BLaER1 treated with 17β-estradiol and CSF1 and Interleukin-3, amounts not matched to agents 10 nM and 100 nM (cell line): ENCODE measurements at regions not wholly inside any gene's neighbourhood (a gene's known extent, or its start where the extent isn't known, plus 50 kb on each side); places are given as distances from the start of the nearest gene placed in this dataset.

Experiments
- H3K27ac ChIP-seq, 11 experiments: shearing (Covaris generic); formaldehyde crosslinking; 2 replicates each; pipeline ENCODE4 v1.8.1; 2022
- H3K27me3 ChIP-seq, 11 experiments: shearing (Covaris generic); formaldehyde crosslinking; 2 replicates each; pipeline ENCODE4 v1.8.1; 2022
- H3K36me3 ChIP-seq, 11 experiments: shearing (Covaris generic); formaldehyde crosslinking; 2 replicates each; pipeline ENCODE4 v1.8.1; 2022
- H3K4me1 ChIP-seq, 10 experiments: shearing (Covaris generic); formaldehyde crosslinking; 2 replicates each; pipeline ENCODE4 v1.8.1; 2022
- H3K4me2 ChIP-seq, 11 experiments: shearing (Covaris generic); formaldehyde crosslinking; 2 replicates each; pipeline ENCODE4 v1.8.1; 2022
- H3K4me3 ChIP-seq, 10 experiments: shearing (Covaris generic); formaldehyde crosslinking; 2 replicates each; pipeline ENCODE4 v1.8.1; 2022
- H3K9ac ChIP-seq, 11 experiments: shearing (Covaris generic); formaldehyde crosslinking; 2 replicates each; pipeline ENCODE4 v1.8.1; 2022
- H3K9me3 ChIP-seq, 11 experiments: shearing (Covaris generic); formaldehyde crosslinking; replicated peaks in 1 of 11; 2 replicates each; pipeline ENCODE4 v1.8.1; 2022
- H4K20me1 ChIP-seq, 11 experiments: shearing (Covaris generic); formaldehyde crosslinking; 2 replicates each; pipeline ENCODE4 v1.8.1; 2022
- Cebpa-rat ChIP-seq, 11 experiments: shearing (Covaris generic); IDR thresholded peaks; 2 replicates each; pipeline ENCODE4 v1.8.1; 2022

GRCh38 chr2:78070693-78071092 is 548.5 kb upstream of the LRRTM4 start:
- no peaks in the 10 kb centered on the region for H4K20me1 ChIP-seq
- H3K27me3 ChIP-seq = no peaks in the 10 kb centered on the region
- H3K4me3 ChIP-seq = no peak overlapping the region
- H3K4me2 ChIP-seq = no peak overlapping the region
- H3K36me3 ChIP-seq = no peaks in the 10 kb centered on the region
- no peak overlapping the region for H3K27ac ChIP-seq
- TF ChIP-seq Cebpa-rat (IDR thresholded peaks at IDR 0.05) = no peak
- H3K9me3 ChIP-seq = no peaks in the 10 kb centered on the region
- H3K4me1 ChIP-seq = no peaks in the 10 kb centered on the region
- H3K9ac ChIP-seq = no peak overlapping the region

GRCh38 chr2:78077633-78078032 is 555.5 kb upstream of the LRRTM4 start:
- no peaks in the 10 kb centered on the region for H3K27me3 ChIP-seq
- no peaks in the 10 kb centered on the region for H3K36me3 ChIP-seq
- no peak overlapping the region for H3K4me2 ChIP-seq
- no peak overlapping the region for H3K4me3 ChIP-seq
- H4K20me1 ChIP-seq = no peaks in the 10 kb centered on the region
- no peak overlapping the region for H3K9ac ChIP-seq
- no peak overlapping the region for H3K27ac ChIP-seq
- no peaks in the 10 kb centered on the region for H3K4me1 ChIP-seq
- TF ChIP-seq Cebpa-rat (IDR thresholded peaks at IDR 0.05) = no peak
- no peaks in the 10 kb centered on the region for H3K9me3 ChIP-seq

- Histone ChIP-seq H3K27me3 (no peaks in the 10 kb centered on the region), H3K4me1 (no peaks in the 10 kb centered on the region), H3K4me3 (no peak overlapping the region), H3K9ac (no peak overlapping the region), H4K20me1 (no peaks in the 10 kb centered on the region), H3K9me3 (peaks cover 0 to 6% (median 0%) of the 10 kb centered on the region in 11 experiments; a peak in 1 of 22 replicates), H3K4me2 (no peak overlapping the region), H3K36me3 (no peaks in the 10 kb centered on the region), H3K27ac (no peak overlapping the region)
- no peak for TF ChIP-seq Cebpa-rat (IDR thresholded peaks at IDR 0.05)
Observed at GRCh38 chr2:78082555-78082954, 560.4 kb upstream of the LRRTM4 start.

DNA sequence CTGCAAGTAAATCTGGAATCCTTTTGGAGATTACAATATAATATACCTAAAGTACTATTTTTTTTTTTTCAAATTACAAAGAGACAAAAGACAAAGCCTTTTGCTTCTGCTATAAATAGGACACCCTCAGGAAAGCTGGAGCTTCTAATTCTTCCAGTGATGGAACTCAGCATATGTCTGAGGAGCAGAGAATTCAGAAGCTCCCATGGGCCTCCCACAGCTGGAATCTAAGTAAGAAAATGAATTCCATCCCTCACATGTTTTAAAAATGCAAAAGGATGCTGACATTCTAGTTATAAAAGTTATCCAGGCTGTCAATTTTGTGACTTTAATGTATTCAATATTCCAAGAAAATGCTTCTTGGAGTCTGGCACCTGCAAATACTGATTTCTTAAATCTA is 571.3 kb upstream of the LRRTM4 start:
- H4K20me1 ChIP-seq = no peaks in the 10 kb centered on the region
- H3K4me2 ChIP-seq = no peak overlapping the region
- H3K36me3 ChIP-seq = no peaks in the 10 kb centered on the region
- H3K9ac ChIP-seq = no peak overlapping the region
- no peaks in the 10 kb centered on the region for H3K9me3 ChIP-seq
- H3K27me3 ChIP-seq = no peaks in the 10 kb centered on the region
- no peak for TF ChIP-seq Cebpa-rat (IDR thresholded peaks at IDR 0.05)
- H3K4me3 ChIP-seq = no peak overlapping the region
- H3K27ac ChIP-seq = no peak overlapping the region
- H3K4me1 ChIP-seq = no peaks in the 10 kb centered on the region

- H3K4me1 ChIP-seq = no peaks in the 10 kb centered on the region
- no peak overlapping the region for H3K9ac ChIP-seq
- no peaks in the 10 kb centered on the region for H4K20me1 ChIP-seq
- no peak overlapping the region for H3K4me2 ChIP-seq
- peak in 1 of 11 experiments; percentile 9; a peak in 2 of 22 replicates for TF ChIP-seq Cebpa-rat (IDR thresholded peaks at IDR 0.05)
- H3K4me3 ChIP-seq = no peak overlapping the region
- H3K27ac ChIP-seq = no peak overlapping the region
- peaks cover under 1 to 22% (median 13%) of the 10 kb centered on the region in 11 experiments; a peak in 19 of 22 replicates for H3K9me3 ChIP-seq
- no peaks in the 10 kb centered on the region for H3K36me3 ChIP-seq
- no peaks in the 10 kb centered on the region for H3K27me3 ChIP-seq
Observed at GRCh38 chr2:78109272-78109671, 587.1 kb upstream of the LRRTM4 start.

GRCh38 chr2:78115291-78115690 is 593.1 kb upstream of the LRRTM4 start:
- no peak for TF ChIP-seq Cebpa-rat (IDR thresholded peaks at IDR 0.05)
- H3K4me3 ChIP-seq = no peak overlapping the region
- no peak overlapping the region for H3K27ac ChIP-seq

DNA sequence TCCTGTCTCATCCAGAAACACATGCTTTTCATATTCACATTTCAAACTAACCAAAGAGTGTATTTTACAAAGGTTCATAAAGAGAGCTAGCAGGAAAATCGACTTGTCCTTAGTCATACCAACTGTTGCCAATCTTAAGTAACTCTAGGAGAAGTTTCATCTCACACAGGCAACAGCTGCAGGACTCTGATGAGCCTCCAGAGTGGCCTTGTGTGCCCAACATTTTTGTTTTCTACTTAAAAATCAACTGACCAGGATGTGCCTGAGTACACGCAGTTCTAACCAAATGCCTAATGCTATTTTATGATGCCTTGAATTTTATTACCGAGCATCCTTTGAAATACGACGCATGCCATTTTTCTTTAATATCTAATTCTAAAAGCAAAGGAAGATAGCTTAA is 595.9 kb upstream of the LRRTM4 start:
- Histone ChIP-seq H3K27ac (no peak overlapping the region), H3K4me1 (no peaks in the 10 kb centered on the region), H3K27me3 (no peaks in the 10 kb centered on the region), H3K9me3 (no peaks in the 10 kb centered on the region), H3K9ac (no peak overlapping the region), H3K36me3 (no peaks in the 10 kb centered on the region), H4K20me1 (no peaks in the 10 kb centered on the region), H3K4me3 (no peak overlapping the region), H3K4me2 (no peak overlapping the region)
- no peak for TF ChIP-seq Cebpa-rat (IDR thresholded peaks at IDR 0.05)

More at GRCh38 chr2:78115291-78115690, 593.1 kb upstream of the LRRTM4 start:
- Histone ChIP-seq H3K4me1 (no peaks in the 10 kb centered on the region), H3K36me3 (no peaks in the 10 kb centered on the region), H3K9me3 (no peaks in the 10 kb centered on the region), H3K4me2 (no peak overlapping the region), H3K9ac (no peak overlapping the region), H4K20me1 (no peaks in the 10 kb centered on the region), H3K27me3 (no peaks in the 10 kb centered on the region)

GRCh38 chr2:78120275-78120674 is 598.1 kb upstream of the LRRTM4 start:
- H3K4me3 ChIP-seq = no peak overlapping the region
- TF ChIP-seq Cebpa-rat (IDR thresholded peaks at IDR 0.05) = no peak
- no peak overlapping the region for H3K9ac ChIP-seq
- H3K4me2 ChIP-seq = no peak overlapping the region
- no peaks in the 10 kb centered on the region for H3K9me3 ChIP-seq
- H3K4me1 ChIP-seq = no peaks in the 10 kb centered on the region
- H3K27me3 ChIP-seq = no peaks in the 10 kb centered on the region
- H3K36me3 ChIP-seq = no peaks in the 10 kb centered on the region
- no peak overlapping the region for H3K27ac ChIP-seq
- no peaks in the 10 kb centered on the region for H4K20me1 ChIP-seq

GRCh38 chr2:78125042-78125441 is 602.9 kb upstream of the LRRTM4 start:
- no peak overlapping the region for H3K9ac ChIP-seq
- H3K27ac ChIP-seq = no peak overlapping the region
- H4K20me1 ChIP-seq = no peaks in the 10 kb centered on the region
- TF ChIP-seq Cebpa-rat (IDR thresholded peaks at IDR 0.05) = no peak
- no peak overlapping the region for H3K4me2 ChIP-seq
- H3K36me3 ChIP-seq = no peaks in the 10 kb centered on the region
- no peaks in the 10 kb centered on the region for H3K9me3 ChIP-seq
- no peak overlapping the region for H3K4me3 ChIP-seq
- H3K27me3 ChIP-seq = no peaks in the 10 kb centered on the region
- no peaks in the 10 kb centered on the region for H3K4me1 ChIP-seq

DNA sequence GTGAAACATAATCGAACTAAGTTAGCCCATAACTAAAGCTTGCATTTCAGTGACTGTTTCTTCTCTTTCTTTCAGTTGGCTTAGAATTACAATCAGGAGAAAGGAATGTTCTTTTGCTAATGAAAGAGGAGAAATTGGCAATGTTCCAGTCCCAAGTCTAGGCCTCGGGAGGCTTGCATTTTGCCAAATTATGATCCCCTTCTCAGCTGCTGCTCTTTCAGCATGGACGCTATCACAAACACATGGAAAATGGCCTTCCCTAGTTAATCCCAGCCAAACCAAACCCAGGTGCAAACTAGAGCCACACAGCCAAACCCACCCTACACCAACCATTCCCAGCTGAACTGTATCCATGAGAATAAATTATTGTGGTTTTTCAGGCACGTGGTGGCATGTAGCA is 605.2 kb upstream of the LRRTM4 start:
- Histone ChIP-seq H3K4me2 (no peak overlapping the region), H3K27me3 (no peaks in the 10 kb centered on the region), H3K4me3 (no peak overlapping the region), H3K9me3 (no peaks in the 10 kb centered on the region), H4K20me1 (no peaks in the 10 kb centered on the region), H3K9ac (no peak overlapping the region), H3K36me3 (no peaks in the 10 kb centered on the region), H3K27ac (no peak overlapping the region), H3K4me1 (no peaks in the 10 kb centered on the region)
- no peak for TF ChIP-seq Cebpa-rat (IDR thresholded peaks at IDR 0.05)
